SK-N-SH treated with all-trans-retinoic acid at 6 μM for 48 hours (cell line): ENCODE measurements at regions not wholly inside any gene's neighbourhood (a gene's known extent, or its start where the extent isn't known, plus 50 kb on each side); places are given as distances from the start of the nearest gene placed in this dataset.

Source experiments
- ARNTL ChIP-seq: fragments of 450-650 bp; formaldehyde crosslinking; IDR thresholded peaks from 2 replicates; pipeline ENCODE4 v1.5.0; 2020; ENCODE audit warnings: low read depth, mild to moderate bottlenecking, moderate library complexity, borderline replicate concordance
- ZC3H10 ChIP-seq: fragments of 250-450 bp; sonication (Bioruptor Pico); IDR thresholded peaks from 2 replicates; pipeline ENCODE4 v1.5.1; 2021; ENCODE audit warnings: mild to moderate bottlenecking, moderate library complexity
- ZFP30 ChIP-seq: fragments of 450-650 bp; formaldehyde crosslinking; IDR thresholded peaks from 2 replicates; pipeline ENCODE4 v1.5.0; 2022; ENCODE audit warnings: mild to moderate bottlenecking, moderate library complexity

- TF ChIP-seq ZC3H10 (CRISPR knock-in tag) (no peak), ZFP30 (CRISPR knock-in tag) (no peak), ARNTL (CRISPR knock-in tag) (no peak)
Observed at GRCh38 chr6:28732052-28732451, 191.7 kb downstream of the TRIM27 start.
